ENCODE measurements at regions not wholly inside any gene's neighbourhood (a gene's known extent, or its start where the extent isn't known, plus 50 kb on each side); places are given as distances from the start of the nearest gene placed in this dataset.
A peak's percentile ranks its signal among the peaks of the same experiment; 100 is the strongest.
"Not testable (repeated sequence)": the region's sequence is repeated elsewhere in the genome, so short reads cannot be mapped to it uniquely, and the experiment has no call there.

DNA sequence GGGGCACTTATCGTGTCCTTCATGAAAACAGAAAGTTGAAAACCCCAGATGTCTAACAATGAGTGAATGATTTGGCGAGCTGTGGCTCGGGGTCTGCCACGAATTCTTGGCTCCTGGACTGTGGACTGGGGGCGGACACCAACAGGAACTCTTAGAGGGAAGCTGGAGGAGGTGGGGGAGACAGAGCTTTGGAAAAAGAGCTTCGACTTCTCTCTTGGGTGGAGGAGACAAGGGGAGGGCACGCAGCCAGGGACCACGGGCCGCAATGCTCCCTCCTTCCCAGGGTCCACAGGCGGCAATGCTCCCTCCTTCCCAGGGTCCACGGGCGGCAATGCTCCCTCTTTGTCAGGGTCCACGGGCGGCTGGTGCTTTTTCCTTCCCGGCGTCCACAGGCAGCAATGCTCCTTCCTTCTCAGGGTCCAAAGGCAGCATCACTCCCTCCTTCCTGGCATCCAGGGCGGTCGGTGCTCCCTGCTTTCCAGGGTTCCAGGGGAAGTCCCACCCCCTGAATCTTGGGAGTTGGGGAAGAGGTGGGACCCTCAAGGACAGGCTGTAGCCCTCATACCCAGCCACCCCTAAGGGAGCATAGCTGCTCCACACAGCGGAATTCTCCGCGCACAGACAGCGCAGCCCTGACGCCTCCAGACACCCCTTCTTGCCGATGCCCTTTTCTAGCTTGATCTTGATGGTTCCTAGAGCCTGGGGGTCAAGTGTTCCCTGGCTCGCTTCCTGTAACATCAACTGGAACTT is 149.0 kb downstream of the LAT start:
- H3K27ac ChIP-seq: not testable (repeated sequence)

GRCh38 chr16:29132869-29133268 is 148.0 kb downstream of the LAT start:
- H3K4me1 ChIP-seq, H3K4me3 ChIP-seq, H3K27ac ChIP-seq, H3K27me3 ChIP-seq, H3K9me3 ChIP-seq, H3K36me3 ChIP-seq, DNase-seq: not testable (repeated sequence)

More for the DNA sequence above, 149.0 kb downstream of the LAT start:
- not testable (repeated sequence) for H3K27me3 ChIP-seq, H3K4me3 ChIP-seq, H3K4me1 ChIP-seq, H3K9me3 ChIP-seq, H3K36me3 ChIP-seq
- peak in 1 of 3 donors; percentile 44 for DNase-seq

- not testable (repeated sequence) for H3K4me3 ChIP-seq, DNase-seq, H3K9me3 ChIP-seq, H3K4me1 ChIP-seq, H3K36me3 ChIP-seq, H3K27ac ChIP-seq, H3K27me3 ChIP-seq
Observed at GRCh38 chr16:29132444-29132843, 147.6 kb downstream of the LAT start.

- not testable (repeated sequence) for H3K4me3 ChIP-seq, DNase-seq, H3K27me3 ChIP-seq, H3K4me1 ChIP-seq, H3K9me3 ChIP-seq, H3K36me3 ChIP-seq
- H3K27ac ChIP-seq: peak overlapping the region in 1 of 4 donors; percentile 13
Observed at GRCh38 chr16:29130901-29131851, 146.3 kb downstream of the LAT start.

DNA sequence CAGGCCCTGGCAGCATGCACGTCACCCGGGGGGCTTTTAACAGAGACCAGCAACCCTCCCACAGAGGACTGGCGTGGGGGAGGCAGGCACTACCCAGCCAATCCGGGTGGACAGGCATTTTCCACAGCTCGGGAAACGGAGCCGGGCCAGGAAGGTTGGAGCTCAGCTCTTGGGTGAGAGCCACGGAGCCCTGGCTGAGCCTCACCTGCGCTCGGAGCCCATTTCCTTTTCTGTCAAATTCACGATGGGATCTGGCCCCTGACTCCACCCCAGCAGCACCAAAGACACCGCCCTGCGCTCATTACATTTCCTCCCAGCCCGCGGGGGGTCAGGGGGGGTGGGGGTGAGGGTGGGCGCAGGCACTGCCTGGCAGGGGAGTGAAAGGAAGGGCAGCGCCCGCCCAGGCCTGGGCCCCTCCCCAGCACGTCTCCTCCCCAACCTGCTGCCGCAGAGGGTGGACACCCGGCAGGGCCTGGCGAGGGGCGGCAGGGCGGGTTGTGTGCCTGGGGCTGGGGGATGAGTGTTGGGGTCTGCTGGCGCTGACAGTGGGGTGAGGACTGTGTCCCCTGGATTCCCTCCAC is 145.4 kb downstream of the LAT start:
- not testable (repeated sequence) for H3K4me3 ChIP-seq, H3K36me3 ChIP-seq, H3K9me3 ChIP-seq, DNase-seq, H3K27me3 ChIP-seq, H3K4me1 ChIP-seq
- peak overlapping the region in 3 of 4 donors; percentile 16 to 39 (median 31) for H3K27ac ChIP-seq

GRCh38 chr16:29129458-29130038 is 144.7 kb downstream of the LAT start:
- H3K9me3 ChIP-seq, H3K36me3 ChIP-seq, H3K4me1 ChIP-seq, H3K27me3 ChIP-seq, H3K4me3 ChIP-seq: not testable (repeated sequence)
- DNase-seq: peak in 1 of 3 donors; percentile 58
- peak overlapping the region in 3 of 4 donors; percentile 16 to 39 (median 31) for H3K27ac ChIP-seq

GRCh38 chr16:29128732-29129457 is 144.0 kb downstream of the LAT start:
- not testable (repeated sequence) for H3K27ac ChIP-seq, H3K9me3 ChIP-seq, DNase-seq, H3K36me3 ChIP-seq, H3K4me1 ChIP-seq, H3K4me3 ChIP-seq, H3K27me3 ChIP-seq

GRCh38 chr16:29127806-29128420 is 143.1 kb downstream of the LAT start:
- not testable (repeated sequence) for H3K4me3 ChIP-seq, H3K36me3 ChIP-seq, H3K9me3 ChIP-seq, DNase-seq, H3K27me3 ChIP-seq, H3K27ac ChIP-seq, H3K4me1 ChIP-seq

DNA sequence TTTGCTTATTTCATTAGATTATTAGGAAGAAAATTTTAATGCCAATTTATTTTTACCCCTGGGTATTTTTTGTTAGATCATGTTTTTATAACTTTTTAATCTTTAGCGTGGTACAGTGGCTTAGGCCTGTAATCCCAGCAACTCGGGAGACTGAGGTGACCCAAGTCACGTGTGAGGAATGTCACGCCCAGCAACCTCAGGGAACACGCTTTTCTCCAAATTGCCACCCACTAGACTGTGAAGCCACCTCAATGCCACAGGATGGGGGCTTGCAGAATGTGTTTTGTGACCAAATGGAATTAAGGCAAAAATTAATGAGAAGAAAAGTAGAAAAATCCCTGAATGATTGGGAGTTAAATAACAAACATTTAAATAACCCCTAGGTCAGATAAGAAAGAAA is 141.8 kb downstream of the LAT start:
- Histone ChIP-seq H3K27me3 (no peaks in the 10 kb centered on the region), H3K9me3 (no peaks in the 10 kb centered on the region), H3K4me1 (no peaks in the 10 kb centered on the region), H3K36me3 (no peaks in the 10 kb centered on the region), H3K27ac (no peak overlapping the region), H3K4me3 (no peak overlapping the region)
- no peak for DNase-seq
- no peak for TF ChIP-seq CTCF (IDR thresholded peaks at IDR 0.05)
- TF ChIP-seq POLR2A (IDR thresholded peaks at IDR 0.05): no peak
